HepG2 (cell line): ENCODE measurements at regions not wholly inside any gene's neighbourhood (a gene's known extent, or its start where the extent isn't known, plus 50 kb on each side); places are given as distances from the start of the nearest gene placed in this dataset.

Experiments used
- ELF1 ChIP-seq: sonication (generic); formaldehyde crosslinking; IDR thresholded peaks from 2 replicates; pipeline ENCODE4 v1.4.0; 2020; ENCODE audit warnings: missing genetic modification reagents
- NCOA1 ChIP-seq: sonication (generic); formaldehyde crosslinking; IDR thresholded peaks from 2 replicates; pipeline ENCODE4 v1.9.0; 2021; ENCODE audit warnings: missing genetic modification reagents
- RAD21 ChIP-seq: fragments of 450-650 bp; formaldehyde crosslinking; IDR thresholded peaks from 2 replicates; pipeline ENCODE4 v1.5.0; 2020; ENCODE audit warnings: mild to moderate bottlenecking
- SMARCE1 ChIP-seq: fragments of 450-650 bp; IDR thresholded peaks from 2 replicates; pipeline ENCODE4 v1.6.1; 2017; ENCODE audit warnings: borderline replicate concordance
- TAF1 ChIP-seq: sonication (generic); formaldehyde crosslinking; IDR thresholded peaks from 2 replicates; pipeline ENCODE4 v1.4.0; 2020; ENCODE audit warnings: missing genetic modification reagents
- TEAD2 ChIP-seq: sonication (generic); formaldehyde crosslinking; IDR thresholded peaks from 2 replicates; pipeline ENCODE4 v1.9.0; 2021; ENCODE audit warnings: missing genetic modification reagents
- U2AF1 ChIP-seq: fragments of 200-400 bp; formaldehyde crosslinking; optimal IDR thresholded peaks from 2 replicates; pipeline ENCODE3; 2017; ENCODE audit warnings: mild to moderate bottlenecking, low read depth, low read length
- ZNF253 ChIP-seq: sonication (generic); formaldehyde crosslinking; IDR thresholded peaks from 2 replicates; pipeline ENCODE4 v1.8.0; 2022; ENCODE audit warnings: mild to moderate bottlenecking, missing genetic modification reagents, borderline replicate concordance
- ZSCAN29 ChIP-seq: sonication (generic); formaldehyde crosslinking; conservative IDR thresholded peaks from 2 replicates; pipeline ENCODE4 v1.4.0; 2020; ENCODE audit warnings: mild to moderate bottlenecking, missing genetic modification reagents
- TF ChIP-seq, protein P1 (sequence below): sonication (generic); formaldehyde crosslinking; IDR thresholded peaks from 2 replicates; pipeline ENCODE4 v1.9.0; 2021; ENCODE audit warnings: missing genetic modification reagents, borderline replicate concordance
- TF ChIP-seq, protein P2 (sequence below): sonication (generic); formaldehyde crosslinking; IDR thresholded peaks from 2 replicates; pipeline ENCODE4 v1.5.0; 2020; ENCODE audit warnings: missing genetic modification reagents
- TF ChIP-seq, protein P3 (sequence below): sonication (generic); formaldehyde crosslinking; IDR thresholded peaks from 2 replicates; pipeline ENCODE4 v1.8.0; 2022; ENCODE audit warnings: mild to moderate bottlenecking, missing genetic modification reagents
- TF ChIP-seq, protein P4 (sequence below): sonication (generic); formaldehyde crosslinking; IDR thresholded peaks from 2 replicates; pipeline ENCODE4 v1.4.0; 2020; ENCODE audit warnings: missing genetic modification reagents

DNA sequence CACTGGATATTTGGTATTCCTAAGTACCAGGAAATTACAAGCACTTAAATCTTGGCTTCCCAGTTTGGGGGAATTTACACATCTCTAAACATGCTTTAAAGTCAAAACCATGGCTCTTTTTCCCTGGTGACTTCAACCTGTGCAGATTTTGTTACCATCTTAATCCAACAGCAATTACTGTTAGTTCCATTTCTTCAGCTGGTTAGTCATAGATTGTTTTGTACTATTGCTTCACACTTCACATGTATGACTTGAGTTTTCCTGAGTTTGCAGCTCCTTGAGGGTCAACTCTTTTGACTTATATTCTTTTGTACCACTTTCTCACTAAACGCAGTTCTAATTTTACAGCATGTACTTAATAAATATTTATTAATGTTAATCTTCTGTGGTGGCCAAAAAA, 203.4 kb upstream of the RND3 start:
- TF ChIP-seq, protein P1, sequence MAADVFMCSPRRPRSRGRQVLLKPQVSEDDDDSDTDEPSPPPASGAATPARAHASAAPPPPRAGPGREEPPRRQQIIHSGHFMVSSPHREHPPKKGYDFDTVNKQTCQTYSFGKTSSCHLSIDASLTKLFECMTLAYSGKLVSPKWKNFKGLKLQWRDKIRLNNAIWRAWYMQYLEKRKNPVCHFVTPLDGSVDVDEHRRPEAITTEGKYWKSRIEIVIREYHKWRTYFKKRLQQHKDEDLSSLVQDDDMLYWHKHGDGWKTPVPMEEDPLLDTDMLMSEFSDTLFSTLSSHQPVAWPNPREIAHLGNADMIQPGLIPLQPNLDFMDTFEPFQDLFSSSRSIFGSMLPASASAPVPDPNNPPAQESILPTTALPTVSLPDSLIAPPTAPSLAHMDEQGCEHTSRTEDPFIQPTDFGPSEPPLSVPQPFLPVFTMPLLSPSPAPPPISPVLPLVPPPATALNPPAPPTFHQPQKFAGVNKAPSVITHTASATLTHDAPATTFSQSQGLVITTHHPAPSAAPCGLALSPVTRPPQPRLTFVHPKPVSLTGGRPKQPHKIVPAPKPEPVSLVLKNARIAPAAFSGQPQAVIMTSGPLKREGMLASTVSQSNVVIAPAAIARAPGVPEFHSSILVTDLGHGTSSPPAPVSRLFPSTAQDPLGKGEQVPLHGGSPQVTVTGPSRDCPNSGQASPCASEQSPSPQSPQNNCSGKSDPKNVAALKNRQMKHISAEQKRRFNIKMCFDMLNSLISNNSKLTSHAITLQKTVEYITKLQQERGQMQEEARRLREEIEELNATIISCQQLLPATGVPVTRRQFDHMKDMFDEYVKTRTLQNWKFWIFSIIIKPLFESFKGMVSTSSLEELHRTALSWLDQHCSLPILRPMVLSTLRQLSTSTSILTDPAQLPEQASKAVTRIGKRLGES (CRISPR knock-in tag), result no peak
- TF ChIP-seq, protein P2, sequence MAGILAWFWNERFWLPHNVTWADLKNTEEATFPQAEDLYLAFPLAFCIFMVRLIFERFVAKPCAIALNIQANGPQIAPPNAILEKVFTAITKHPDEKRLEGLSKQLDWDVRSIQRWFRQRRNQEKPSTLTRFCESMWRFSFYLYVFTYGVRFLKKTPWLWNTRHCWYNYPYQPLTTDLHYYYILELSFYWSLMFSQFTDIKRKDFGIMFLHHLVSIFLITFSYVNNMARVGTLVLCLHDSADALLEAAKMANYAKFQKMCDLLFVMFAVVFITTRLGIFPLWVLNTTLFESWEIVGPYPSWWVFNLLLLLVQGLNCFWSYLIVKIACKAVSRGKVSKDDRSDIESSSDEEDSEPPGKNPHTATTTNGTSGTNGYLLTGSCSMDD (CRISPR knock-in tag), result no peak
- no peak for TF ChIP-seq U2AF1
- TF ChIP-seq ZSCAN29 (CRISPR knock-in tag), result no peak
- TF ChIP-seq, protein P3, sequence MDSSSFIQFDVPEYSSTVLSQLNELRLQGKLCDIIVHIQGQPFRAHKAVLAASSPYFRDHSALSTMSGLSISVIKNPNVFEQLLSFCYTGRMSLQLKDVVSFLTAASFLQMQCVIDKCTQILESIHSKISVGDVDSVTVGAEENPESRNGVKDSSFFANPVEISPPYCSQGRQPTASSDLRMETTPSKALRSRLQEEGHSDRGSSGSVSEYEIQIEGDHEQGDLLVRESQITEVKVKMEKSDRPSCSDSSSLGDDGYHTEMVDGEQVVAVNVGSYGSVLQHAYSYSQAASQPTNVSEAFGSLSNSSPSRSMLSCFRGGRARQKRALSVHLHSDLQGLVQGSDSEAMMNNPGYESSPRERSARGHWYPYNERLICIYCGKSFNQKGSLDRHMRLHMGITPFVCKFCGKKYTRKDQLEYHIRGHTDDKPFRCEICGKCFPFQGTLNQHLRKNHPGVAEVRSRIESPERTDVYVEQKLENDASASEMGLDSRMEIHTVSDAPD, result no peak
- no peak for TF ChIP-seq TAF1 (CRISPR knock-in tag)
- TF ChIP-seq TEAD2 (CRISPR knock-in tag), result no peak
- no peak for TF ChIP-seq RAD21 (CRISPR knock-in tag)
- TF ChIP-seq, protein P4, sequence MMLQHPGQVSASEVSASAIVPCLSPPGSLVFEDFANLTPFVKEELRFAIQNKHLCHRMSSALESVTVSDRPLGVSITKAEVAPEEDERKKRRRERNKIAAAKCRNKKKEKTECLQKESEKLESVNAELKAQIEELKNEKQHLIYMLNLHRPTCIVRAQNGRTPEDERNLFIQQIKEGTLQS (CRISPR knock-in tag), result no peak
- no peak for TF ChIP-seq ZNF253 (CRISPR knock-in tag)
- no peak for TF ChIP-seq NCOA1 (CRISPR knock-in tag)
- TF ChIP-seq SMARCE1, result no peak
- no peak for TF ChIP-seq ELF1
